ENCODE measurements at regions not wholly inside any gene's neighbourhood (a gene's known extent, or its start where the extent isn't known, plus 50 kb on each side); places are given as distances from the start of the nearest gene placed in this dataset.

DNA sequence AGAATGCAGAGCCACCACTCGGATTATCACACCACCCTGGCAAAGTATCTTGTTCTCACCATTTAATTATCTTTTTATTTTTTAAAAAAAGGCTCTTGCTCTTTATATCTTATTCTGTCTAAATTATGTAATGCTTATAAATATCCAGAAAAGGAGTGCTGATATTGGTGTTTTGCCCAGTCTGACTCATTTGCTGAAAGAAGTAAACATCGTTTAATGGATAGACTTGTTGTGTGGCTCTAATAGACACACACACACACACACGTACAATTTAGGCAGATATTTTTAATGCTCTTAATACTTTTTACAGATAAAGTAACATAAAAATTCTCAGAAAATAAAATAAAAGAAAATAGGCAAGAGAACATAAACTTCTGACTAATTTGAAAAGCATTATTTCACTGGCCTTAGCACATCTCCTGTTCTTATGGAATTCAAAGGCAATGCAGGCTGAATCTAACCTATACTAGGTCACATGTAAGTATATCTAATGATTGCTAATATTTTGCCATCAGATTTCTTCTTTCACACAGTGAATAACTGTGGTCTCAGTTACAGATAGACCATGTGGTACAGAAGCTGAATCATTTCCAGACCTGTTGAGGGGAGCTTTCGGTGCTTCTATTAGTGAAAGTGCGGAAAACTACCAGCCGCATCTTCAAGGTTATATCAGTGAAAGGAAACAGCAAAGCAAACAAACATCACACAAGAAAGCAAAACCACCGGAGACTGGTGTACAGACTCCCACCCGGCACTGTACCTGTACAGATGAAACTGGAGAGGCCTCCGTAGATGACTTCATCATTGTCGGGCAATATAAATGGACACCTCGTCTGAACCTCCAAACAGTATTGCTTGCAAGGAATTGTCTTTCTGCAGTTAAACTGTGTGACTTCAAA lies 642.1 kb upstream of the ARGLU1 start:
- DNase-seq (ENCODE audit: extremely low read depth, low read depth), result no peak
- TF ChIP-seq, protein P1, sequence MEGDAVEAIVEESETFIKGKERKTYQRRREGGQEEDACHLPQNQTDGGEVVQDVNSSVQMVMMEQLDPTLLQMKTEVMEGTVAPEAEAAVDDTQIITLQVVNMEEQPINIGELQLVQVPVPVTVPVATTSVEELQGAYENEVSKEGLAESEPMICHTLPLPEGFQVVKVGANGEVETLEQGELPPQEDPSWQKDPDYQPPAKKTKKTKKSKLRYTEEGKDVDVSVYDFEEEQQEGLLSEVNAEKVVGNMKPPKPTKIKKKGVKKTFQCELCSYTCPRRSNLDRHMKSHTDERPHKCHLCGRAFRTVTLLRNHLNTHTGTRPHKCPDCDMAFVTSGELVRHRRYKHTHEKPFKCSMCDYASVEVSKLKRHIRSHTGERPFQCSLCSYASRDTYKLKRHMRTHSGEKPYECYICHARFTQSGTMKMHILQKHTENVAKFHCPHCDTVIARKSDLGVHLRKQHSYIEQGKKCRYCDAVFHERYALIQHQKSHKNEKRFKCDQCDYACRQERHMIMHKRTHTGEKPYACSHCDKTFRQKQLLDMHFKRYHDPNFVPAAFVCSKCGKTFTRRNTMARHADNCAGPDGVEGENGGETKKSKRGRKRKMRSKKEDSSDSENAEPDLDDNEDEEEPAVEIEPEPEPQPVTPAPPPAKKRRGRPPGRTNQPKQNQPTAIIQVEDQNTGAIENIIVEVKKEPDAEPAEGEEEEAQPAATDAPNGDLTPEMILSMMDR (IDR thresholded peaks at IDR 0.05; ENCODE audit: low read depth, low read length, missing control alignments), result no peak
- no peak overlapping the region for H3K4me3 ChIP-seq (replicated peaks; ENCODE audit: low read depth, low read length)

DNA sequence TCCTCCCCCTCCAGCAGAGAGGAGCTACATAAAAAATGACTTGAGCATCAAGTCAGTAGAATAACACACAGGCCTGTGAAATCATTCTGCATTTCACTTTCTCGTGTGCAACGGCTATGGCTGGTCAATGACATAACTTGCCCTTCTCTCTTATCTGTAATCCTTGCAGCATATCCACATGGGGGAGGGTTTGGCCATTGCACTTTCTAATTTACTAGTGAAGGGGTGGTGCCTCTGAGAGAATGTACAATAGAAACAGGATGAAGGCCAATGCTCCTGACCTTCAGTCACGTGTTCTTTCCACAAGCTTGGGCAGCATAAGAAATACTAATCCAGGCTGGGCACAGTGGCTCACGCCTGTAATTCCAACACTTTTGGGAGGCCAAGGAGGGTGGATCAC lies 641.0 kb upstream of the ARGLU1 start:
- TF ChIP-seq, protein P1 (IDR thresholded peaks at IDR 0.05; ENCODE audit: low read depth, low read length, missing control alignments), result no peak
- H3K4me3 ChIP-seq (replicated peaks; ENCODE audit: low read depth, low read length), result no peak overlapping the region
- DNase-seq (ENCODE audit: extremely low read depth, low read depth), result no peak

DNA sequence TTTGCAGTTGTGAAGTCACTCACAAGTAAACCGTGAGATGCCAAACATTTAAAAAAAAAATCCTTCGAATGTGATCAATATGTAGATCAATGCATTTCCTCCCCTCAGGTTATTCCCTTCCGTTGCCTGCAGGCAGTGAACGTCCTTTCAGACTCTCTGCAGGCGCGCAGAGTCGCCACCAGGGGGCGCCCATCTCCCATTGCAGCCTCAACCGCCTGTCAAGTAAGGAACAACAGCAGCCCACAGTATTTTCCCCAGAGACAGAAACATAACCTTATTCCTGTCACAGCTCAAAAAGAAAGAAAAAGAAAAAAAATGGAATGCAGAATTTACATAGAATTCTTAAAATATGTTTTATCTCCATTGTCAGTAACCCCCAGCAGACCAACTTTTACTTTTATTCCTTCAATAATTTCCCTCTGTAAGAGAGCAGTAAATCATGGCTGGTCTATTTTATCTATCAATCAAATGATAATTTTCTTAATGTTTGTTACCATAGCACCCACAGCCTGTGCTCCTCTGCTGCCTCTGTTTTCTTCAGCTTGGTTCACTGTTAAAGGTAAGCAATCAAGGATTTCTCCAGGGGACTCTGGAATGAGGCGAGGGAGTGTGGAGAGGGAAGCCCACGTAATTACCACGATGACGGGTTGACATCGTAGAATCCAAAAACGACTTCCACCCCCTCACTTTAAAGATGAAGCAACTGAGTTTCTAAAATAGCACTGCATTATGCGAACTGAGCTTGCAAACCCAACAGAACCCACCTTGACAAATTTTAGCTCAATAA lies 637.6 kb upstream of the ARGLU1 start:
- H3K4me3 ChIP-seq (replicated peaks; ENCODE audit: low read depth, low read length), result no peak overlapping the region
- TF ChIP-seq, protein P1 (IDR thresholded peaks at IDR 0.05; ENCODE audit: low read depth, low read length, missing control alignments), result peak; percentile 97
- no peak for DNase-seq (ENCODE audit: extremely low read depth, low read depth)

DNA sequence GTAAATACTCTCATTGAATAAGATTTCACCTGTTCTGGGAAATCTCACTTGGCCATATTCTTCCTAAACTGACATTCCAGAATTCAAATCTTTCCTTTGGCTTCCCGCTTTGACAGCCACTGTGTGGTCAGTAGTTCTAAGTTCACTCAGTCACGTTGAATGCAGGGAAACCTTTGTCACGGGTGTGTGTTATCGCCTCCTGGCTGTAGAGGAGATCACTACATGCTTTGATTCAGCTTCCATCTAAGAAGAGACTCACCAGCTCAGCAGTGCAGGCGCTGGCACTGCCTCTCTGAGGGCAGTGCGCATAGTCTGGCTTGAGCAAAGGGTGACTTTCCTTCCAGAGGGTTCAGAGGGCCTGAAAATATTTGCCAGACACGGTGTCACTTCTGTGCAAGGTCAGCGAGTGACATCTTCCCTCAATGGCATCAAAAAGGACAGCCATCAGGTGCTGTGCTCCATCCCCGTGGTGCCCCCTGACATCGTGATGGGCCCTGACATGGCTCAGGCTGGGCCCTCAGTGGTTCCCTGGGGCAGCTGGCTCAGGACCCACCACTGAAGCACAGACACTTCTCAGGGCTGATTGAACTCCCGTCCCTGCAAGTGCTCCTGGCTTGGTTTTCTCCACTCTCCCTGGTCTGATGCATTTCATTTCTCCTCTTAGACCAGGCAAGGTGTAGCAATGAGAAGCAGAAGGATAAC lies 635.4 kb upstream of the ARGLU1 start:
- no peak for DNase-seq (ENCODE audit: extremely low read depth, low read depth)
- TF ChIP-seq, protein P1 (IDR thresholded peaks at IDR 0.05; ENCODE audit: low read depth, low read length, missing control alignments), result no peak
- H3K4me3 ChIP-seq (replicated peaks; ENCODE audit: low read depth, low read length), result no peak overlapping the region

DNA sequence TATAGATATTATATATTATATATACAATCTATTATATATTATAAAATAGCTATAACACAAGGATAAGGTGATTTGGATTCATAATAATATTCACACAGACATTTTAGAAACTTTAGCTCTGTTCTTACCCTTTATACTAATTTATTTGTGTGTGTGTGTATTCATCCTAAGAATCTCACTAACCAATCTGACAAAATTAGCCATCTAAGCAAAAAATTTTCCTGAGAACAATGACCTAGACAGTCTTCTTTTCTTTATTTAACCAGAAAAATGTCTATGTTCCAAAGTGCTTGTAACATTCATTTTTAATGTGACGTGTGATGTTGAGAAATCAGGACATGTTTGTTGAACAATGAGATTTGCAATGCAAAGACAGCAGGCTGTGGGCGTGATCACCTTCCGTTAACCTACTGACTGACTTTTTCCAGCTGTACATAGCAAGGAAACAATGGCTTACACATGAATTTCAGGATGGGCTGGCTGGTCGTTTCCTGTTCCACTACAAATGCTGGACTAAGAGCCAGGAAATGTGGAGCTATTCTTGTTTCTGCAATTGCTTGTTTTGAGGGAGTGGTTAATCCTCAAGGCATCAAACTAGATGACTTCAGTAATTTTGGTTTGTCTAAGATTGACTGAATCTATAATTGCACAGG lies 634.6 kb upstream of the ARGLU1 start:
- no peak for DNase-seq (ENCODE audit: extremely low read depth, low read depth)
- TF ChIP-seq, protein P1 (IDR thresholded peaks at IDR 0.05; ENCODE audit: low read depth, low read length, missing control alignments), result no peak
- no peak overlapping the region for H3K4me3 ChIP-seq (replicated peaks; ENCODE audit: low read depth, low read length)

DNA sequence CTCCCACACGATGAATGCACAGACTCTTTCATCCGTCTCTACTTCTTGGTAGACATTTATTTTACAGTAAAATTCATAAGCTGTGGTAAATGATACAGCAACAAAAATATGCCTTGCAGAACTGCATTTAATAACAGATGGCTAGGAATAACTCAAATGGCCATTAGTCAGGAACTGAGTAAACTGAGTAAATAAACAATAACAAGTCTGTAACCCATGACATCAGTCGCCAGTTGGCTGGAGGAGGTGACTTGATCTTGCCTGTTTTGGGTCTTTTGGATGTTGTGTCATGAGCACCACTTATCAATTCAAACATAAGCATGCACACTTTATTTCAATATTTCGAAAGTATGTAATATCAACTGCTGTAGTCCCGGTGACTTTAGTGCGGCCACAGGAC lies 632.6 kb upstream of the ARGLU1 start:
- no peak overlapping the region for H3K4me3 ChIP-seq (replicated peaks; ENCODE audit: low read depth, low read length)
- no peak for DNase-seq (ENCODE audit: extremely low read depth, low read depth)
- TF ChIP-seq, protein P1 (IDR thresholded peaks at IDR 0.05; ENCODE audit: low read depth, low read length, missing control alignments), result no peak
